GM12872 (cell line): ENCODE measurements at regions not wholly inside any gene's neighbourhood (a gene's known extent, or its start where the extent isn't known, plus 50 kb on each side); places are given as distances from the start of the nearest gene placed in this dataset.

Experiments
- TF ChIP-seq, protein P1 (sequence below): IDR thresholded peaks from 3 replicates; pipeline ENCODE4 v1.5.1; 2011; ENCODE audit warnings: low read depth, mild to moderate bottlenecking, low read length, moderate library complexity; ENCODE audit not compliant: insufficient read depth

DNA sequence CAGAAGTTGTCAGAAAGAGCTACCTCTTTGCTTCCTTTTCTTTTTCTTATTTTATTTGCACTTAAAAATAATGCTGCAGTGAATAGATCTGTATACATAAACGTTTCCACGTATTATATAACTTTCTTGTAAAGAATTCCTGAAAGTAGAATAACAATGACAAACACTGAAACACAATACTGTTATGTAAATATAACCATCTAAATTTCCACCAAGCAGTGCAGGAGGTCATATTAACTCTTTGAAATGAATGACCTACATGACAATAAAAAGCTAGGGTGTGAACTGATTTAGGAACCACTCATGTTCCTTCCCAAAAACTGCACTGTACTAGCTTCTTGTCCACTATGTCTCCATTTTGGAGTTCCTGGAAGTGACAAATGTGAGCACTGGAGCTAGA lies 85.8 kb downstream of the COX18 start:
- TF ChIP-seq, protein P1, sequence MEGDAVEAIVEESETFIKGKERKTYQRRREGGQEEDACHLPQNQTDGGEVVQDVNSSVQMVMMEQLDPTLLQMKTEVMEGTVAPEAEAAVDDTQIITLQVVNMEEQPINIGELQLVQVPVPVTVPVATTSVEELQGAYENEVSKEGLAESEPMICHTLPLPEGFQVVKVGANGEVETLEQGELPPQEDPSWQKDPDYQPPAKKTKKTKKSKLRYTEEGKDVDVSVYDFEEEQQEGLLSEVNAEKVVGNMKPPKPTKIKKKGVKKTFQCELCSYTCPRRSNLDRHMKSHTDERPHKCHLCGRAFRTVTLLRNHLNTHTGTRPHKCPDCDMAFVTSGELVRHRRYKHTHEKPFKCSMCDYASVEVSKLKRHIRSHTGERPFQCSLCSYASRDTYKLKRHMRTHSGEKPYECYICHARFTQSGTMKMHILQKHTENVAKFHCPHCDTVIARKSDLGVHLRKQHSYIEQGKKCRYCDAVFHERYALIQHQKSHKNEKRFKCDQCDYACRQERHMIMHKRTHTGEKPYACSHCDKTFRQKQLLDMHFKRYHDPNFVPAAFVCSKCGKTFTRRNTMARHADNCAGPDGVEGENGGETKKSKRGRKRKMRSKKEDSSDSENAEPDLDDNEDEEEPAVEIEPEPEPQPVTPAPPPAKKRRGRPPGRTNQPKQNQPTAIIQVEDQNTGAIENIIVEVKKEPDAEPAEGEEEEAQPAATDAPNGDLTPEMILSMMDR = no peak

DNA sequence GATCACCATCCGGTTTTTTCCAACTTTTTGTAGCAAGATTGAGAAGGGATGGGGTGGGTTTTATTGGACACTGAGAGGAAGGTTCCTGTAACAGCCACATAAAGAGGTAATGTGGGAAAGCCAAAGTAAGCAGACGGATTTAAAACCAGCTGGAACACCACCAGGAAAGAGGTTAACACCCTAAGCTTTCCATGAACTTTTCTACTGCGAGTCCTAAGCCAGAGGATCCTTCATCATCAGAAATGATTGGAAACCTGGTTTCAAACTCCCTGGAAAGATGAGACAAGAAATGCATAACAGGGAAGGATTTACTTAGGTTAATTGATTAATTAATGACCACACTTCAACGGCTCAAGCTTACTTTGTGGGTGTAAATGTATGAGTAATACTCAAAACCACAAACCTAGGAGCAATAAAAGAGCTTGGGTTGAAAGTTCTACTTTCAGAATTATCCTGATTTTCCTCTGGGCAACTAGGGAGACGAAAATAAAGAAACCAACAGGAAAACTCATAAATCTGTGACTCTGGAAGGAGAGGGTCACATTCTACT lies 91.5 kb downstream of the COX18 start:
- TF ChIP-seq, protein P1 = no peak

DNA sequence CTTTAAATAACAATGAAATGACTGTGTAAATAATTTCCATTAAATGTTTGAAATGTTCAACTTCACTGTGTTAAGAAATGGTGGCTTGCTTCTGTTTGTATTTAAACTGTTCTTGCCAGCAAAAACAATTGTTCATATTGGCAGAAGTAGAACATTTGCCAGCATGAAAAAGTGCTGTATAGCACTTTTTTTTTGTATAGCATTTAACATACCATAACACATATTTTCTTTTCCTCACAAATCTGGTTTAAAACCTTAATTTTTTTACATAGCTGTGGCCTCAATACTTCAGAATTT lies 94.1 kb downstream of the COX18 start:
- TF ChIP-seq, protein P1 = no peak

DNA sequence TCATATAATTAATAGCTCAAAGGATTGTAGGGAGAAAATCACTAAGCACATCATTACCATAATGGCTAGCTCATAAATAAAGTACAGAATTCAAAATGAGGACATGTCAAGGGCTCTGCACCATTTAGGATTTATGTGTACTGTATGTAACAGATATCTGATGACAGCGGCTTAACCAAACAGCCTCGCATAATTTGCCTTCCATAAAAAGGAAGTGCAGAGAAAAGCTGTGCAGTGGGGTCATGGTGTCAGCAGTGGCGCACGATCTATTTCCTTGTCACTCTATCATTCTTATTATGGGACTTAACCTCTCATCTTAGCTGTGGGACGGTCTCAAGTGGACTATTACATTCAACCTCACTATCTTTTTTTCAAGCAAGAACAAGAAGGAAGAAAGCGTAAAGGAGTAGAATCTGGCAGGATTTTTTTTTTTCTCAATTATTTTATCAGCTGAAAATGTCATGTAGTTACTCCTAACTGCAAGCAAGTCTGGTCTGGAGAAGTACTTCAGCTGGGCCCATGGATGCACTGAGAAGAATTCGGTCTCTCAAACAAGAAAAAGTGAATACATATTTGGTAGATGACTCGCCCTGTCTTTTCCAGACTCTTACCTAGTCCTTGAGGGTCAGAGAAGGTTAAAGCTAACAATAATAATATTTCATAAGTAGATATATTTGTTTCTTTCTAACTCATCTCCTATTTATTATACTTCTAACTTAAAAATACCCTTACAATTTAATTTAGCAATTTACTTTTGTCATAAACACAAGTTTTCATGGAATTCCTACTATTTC lies 94.6 kb downstream of the COX18 start:
- TF ChIP-seq, protein P1 = no peak

DNA sequence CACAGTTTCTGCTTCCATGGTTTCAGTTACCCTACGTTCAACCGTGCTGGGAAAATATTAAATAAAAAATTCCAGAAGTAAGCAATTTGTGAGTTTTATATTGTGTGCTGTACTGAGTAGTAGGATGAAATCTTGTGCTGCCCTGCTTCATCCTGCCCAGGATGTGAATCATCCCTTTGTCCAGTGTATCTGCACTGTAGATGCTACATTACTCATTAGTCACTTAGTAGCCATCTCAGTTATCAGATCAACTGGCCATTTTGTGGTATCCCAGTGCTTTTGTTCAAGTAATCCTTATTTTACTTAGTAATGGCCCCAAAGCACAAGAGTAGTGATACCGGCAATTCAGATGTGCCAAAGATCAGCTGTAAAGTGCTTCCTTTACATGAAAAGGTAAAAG lies 97.9 kb downstream of the COX18 start:
- TF ChIP-seq, protein P1 = no peak

DNA sequence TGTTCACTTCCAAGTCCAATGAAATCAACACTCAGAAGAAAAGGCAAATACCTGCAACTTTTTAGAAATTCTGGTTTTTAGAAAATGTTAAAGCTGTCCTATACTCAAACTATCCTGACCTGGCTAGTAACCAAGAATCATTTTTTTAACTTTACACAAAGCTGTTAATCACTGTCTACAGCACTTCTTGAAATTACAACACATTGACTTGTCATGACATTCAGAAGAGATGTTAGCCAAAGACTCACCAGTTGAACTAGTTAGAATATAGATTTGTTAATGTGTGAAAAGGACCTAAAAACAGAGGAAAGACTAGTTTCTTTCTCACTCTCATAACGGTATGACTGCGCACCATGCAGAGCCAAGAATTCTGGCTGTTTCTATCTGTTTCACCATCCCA lies 98.8 kb downstream of the COX18 start:
- TF ChIP-seq, protein P1 = no peak

DNA sequence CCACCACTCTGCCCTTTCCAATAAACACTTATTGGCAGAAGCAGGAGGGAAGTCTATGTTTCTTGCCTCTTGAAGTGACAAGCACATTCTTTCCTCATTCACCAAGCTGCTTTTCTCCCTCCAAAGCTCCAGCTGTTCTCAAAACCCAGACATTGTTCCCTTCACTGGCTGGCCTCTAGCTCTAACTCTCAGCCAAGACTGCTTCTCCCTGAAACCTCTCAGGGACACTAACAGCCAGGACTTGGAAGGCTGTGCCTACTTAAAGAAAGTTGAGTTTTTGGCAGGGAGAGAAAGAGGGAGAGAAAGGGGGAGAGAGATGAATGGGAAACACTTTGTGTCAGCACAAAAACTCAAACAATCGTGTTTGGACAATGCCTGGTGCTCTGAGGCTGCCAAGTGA lies 99.5 kb downstream of the COX18 start:
- TF ChIP-seq, protein P1 = no peak
